LoVo (cell line): ENCODE measurements at regions not wholly inside any gene's neighbourhood (a gene's known extent, or its start where the extent isn't known, plus 50 kb on each side); places are given as distances from the start of the nearest gene placed in this dataset.

ENCODE experiments used
- DNase-seq: peaks from one replicate; pipeline ENCODE4 v3.0.0-alpha.2; 2016; ENCODE audit warnings: low spot score

DNA sequence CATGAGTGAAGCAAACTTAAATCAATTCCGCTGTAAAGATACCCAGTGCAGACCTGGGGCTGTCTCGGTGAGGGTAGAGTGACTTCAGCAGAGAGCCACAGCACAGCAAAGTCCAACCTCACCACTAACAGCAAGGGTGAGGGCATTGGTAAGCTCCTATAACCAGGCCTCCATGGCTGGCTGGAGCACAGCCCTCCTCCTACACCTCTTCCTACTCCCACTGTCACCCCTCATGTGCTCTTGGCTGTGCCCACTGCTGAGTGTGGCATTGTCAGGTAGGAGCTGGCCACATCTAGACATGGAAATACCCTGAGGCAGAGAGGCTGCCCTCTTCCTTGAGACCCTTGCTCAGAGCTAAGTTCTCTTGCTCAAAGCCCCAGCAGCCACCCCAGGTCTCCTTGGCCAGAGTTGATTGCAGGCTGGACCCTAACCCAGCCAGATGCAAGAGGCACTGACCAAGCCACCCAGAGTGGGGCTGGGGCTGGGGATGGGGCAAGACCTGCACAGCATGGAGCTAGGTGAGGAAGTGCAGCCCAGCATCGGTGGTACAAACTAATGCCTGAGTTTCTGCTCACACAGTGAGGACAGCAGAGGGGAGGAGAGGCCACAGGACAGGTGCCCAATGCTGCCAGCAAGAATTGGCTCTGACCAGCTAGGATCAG lies 77.6 kb upstream of the RAB6C start:
- DNase-seq: no peak

DNA sequence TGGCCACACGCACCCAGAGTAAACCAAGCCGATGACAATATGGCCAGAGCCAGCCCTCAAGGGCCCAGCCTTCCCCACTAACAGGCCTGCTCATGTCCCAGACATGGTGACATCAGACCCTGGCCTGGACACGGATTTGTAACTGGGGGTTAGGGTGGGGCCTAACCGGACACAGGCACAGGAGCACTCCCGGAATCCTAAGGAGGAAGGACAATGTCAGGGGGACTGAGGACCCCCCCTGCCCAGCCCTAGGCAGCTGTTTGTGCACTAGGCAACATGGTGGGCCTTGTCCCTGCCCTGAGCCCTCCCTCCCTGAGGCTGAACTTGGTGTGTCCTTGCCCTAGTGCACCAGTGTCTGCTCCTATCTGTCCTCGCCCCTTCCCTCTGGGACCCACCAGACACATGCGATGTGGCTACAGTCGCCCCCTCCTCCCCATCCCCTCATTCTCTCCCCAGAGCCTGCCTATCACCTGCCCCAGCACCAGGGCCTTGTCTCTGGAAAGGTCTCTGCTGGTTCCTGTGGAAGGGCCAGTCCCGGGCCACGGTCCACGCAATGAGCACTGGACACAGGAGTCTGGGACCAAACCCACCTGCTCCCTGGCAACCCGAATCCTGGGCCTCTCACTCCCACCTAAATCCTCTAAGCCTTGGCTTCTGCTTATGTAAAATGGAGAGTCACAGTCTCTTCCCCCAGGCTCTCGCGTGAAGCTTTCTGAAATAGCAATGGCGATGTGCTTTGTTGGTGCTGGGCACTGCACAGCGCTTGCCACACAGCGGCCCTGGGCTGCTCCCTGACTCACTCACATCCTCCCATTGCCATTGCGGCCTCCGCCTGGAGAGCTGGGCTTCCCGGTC lies 76.5 kb upstream of the RAB6C start:
- no peak for DNase-seq

DNA sequence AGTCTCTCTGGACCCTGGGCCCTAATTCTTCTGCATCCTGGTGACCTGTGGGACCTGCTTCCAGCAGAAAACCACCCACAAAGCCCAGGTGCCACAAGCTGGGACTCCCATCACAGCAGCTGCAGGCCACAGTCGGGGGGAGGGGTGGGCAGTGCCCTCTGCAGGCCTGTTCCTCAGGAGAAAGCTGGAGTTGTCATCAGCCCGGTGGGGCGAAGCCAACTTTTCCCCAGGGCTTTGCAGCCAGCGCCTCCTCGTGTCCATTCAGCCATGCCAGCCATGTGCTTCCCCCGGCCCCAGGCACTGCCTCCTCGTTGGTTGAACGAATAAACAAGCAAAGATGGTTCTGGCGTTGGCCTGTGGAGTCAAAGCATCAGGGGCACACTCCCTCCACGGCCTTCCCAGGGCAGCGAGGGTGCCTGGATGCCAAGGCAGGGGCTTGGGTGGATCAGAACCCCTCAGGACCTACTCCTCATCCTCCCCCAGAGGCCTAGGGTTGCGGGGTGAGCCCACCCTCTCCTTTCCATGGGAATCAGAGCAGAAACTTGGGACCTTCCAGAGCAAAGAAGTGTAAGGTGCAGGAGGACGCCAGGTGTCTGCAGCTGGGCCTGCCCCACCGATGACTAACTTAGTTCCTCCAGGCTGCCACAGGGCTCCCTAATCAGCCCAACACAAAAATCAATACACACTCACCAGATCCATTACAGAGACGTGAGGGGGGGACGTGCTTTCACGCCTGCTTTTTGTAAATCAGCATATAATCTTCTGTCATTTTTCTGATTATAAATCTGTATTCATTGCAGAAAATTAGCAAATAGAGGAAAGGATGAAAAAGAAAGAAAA lies 75.7 kb upstream of the RAB6C start:
- DNase-seq: no peak

DNA sequence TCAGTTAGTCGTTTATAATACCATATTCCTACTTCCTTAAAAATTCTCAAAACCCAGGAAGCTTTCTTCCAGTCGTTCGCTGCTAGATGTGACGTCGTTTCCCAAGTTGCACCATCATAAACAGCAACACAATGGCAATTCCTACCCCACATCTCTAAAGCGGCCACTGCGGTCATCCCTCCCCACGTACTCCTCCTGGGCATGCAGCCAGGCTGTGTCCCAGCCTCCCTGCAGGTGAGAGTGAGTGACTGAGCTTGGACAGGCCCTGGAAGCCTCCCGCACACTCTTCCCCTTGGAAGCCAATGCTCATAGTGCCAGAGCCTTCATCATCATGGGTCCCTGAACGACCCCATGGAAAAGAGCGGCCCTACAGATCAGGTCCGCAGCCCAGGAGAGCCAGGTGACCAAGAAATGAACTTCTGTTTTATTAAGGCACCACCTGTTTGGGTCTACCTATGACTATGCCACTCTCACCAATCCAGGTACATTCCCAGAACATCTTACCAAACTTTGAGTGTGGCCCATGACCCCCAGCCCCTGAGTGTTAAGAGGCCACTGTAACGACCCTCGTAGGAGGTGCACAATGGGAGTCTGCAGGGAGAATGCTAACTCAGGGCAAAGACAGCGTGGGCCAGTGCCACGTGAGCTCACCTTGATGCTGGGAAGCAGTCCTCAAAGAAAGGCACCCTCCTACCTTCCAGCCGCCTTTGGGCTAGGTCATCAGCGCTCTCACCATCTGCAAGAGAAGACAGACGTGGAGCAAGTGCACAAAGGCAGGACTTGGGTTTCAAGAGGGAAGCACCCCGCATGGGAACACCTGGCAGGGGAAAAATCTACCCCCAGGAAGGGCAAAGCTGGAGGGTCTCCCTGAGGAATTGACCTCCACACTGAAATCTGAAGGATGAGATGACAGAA lies 74.7 kb upstream of the RAB6C start:
- DNase-seq: no peak

DNA sequence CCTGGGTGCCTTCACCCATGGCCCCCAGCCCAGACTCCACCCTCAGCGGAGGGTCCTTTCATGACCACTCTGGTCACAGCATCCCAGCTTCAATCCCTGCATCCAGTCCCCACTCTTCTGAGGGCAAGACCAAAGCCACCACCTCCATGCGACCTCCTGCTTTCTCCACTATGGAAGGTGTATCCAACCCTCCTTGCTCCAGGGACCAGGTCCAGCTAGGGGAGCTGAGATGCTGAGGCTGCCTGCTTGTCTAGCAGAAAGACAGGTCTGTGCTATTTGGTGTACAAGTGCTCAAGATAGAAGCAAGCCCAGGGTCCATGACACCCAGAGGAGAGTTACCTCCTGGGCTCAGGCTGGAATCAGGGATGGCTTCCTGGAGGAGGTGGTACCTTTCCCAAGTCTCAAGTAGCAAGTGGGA lies 73.8 kb upstream of the RAB6C start:
- DNase-seq: no peak

DNA sequence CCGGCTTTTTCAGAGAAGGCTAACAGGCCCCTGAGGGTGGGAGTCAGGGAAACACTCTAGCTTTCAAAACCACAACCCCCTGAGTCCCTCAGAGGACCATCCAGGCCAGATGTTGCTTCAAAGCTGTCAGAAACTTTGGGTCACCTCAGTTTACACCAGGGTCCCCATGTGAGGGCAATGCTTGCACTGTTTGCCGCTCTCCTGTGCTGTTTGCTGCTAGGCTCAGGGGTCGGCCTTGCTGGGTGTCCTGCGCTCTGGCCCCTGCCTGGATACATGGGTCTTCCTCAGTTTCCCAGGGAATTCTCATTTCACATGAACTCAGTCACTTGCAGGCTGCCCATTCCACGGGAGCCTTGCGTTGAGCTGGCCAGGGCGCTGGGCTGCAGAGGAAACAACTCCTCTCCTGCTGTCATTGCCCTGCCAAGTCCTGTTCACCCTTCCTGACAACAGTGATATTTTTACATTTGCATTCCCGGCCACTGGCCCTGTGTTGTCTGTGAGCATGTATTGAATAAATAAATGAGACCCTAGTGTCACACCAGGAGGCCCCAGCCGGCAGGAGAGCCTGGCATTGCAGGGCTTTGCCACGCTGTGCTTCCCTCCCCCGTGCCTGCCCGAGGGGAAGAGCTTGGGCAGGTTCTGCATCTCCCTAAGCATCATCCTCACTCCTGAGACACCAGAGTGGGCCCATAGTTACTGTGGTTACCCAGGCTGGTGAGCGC lies 73.2 kb upstream of the RAB6C start:
- no peak for DNase-seq

DNA sequence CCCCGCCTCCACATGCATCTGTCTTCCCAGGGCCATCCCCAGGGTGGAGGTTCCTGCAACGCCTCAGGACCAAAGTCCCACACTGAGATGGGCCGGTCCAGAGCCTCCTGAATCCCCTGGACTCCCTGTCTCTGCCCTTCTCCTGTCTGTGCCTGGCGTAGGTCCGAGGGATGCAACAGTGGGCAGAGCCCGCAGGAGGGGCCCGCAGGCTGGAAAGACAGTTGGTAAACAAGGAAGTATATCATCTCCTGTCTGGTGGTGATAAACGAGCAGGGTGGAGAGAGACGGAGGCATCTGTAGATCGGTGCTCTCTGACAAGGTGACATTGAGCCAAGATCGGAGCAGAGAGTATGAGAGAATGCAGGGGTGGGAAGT lies 72.6 kb upstream of the RAB6C start:
- no peak for DNase-seq

DNA sequence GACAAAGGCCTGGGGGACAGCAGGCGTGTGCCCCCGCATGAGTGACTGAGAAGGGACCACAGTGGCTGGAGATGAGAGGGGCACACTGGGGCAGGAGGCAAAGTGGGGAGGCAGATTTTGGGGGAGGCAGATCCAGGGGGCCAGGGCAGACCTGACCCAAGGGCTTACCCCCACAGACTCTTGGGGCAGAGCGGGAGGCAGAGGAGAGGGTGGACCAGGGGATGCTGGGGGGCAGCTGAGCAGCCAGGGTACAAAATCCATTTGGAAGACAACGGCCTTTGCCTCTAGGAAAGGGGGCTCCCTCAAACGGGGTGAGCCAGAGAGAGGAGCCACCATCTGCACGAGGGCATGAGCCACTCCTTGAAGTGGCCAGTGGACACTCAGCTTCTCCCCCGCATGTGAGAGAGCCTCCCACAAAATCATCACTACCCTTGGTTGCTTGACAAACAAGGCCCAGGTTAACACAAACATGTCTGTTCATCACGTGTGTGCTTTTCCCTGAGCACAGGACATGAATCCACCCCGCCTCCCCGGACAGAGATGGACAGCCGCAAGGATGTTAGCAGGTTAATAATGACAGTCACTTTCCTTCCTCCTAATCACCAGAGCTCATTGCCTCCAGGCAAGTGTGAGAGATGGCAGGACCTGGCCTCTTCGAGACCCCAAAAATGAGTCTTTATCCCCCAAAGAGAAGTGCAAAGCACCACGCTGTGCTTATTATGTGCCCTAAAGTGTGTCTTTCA lies 72.0 kb upstream of the RAB6C start:
- DNase-seq: no peak

DNA sequence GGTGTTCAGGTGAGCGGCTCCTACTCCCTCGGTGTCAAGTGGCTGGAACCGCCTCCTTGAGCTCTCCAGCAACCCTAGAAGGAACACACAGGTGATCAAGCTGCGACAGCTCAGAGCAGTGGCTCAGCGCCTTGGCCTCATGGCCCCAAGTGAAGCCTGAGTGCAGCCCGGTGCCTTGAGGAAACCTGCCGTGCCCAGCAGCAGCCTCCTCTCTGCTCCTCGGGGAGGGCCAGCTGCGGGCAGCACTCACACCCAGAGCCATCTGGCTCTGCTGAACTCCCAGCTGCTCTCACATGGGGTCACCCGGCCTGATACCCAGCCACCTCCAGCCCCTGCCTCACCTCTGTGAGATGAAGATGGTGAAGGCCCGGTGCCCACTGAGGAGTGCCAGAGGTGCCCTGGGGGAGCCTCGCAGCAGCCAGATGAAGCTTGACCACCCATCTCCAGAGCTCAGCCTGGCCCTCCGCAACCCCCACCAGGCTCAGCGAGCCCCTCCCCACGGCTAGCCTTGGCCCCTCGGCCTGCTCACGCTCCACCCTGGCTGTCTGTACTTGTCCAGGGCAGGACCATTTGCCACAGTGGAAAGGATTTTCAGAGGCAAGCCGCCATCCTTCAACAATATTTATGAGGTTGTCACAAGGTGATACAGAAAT lies 70.6 kb upstream of the RAB6C start:
- no peak for DNase-seq

DNA sequence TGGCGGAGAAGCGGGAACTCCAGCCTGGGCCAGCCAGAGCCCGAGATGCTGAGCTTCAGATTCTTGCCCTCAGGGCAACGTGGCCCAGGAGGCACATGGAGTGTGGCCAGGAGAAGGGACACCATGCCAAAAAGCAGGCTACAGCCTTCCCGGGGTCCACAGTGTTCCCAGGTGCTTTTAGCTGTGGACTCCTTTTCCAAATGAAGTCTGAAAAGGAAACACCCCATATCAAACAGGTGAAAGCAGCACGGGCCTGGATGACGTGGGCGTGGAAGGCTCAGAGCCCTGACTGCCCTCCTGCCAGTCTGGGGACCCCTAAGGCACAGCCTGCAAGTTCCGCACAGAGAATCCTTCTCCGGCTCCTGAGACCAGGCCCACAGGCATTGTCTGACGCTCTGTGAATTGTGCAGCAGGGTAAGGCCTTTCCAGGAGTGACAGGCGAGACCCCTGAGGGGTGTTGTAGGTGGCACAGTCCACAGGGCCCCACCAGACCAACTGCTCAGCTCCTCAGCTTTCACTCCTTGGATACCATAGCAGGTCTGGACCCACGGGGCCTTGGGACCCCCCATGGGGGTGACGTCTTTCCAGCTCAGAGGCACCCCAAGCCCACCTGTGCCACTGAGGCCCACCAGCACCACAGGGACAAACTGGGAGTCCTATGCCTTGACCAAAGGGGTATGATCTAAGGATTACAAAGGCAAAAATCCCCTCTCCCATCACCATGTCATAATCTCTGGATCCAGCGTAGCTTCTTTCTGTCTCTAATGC lies 69.6 kb upstream of the RAB6C start:
- DNase-seq: no peak

DNA sequence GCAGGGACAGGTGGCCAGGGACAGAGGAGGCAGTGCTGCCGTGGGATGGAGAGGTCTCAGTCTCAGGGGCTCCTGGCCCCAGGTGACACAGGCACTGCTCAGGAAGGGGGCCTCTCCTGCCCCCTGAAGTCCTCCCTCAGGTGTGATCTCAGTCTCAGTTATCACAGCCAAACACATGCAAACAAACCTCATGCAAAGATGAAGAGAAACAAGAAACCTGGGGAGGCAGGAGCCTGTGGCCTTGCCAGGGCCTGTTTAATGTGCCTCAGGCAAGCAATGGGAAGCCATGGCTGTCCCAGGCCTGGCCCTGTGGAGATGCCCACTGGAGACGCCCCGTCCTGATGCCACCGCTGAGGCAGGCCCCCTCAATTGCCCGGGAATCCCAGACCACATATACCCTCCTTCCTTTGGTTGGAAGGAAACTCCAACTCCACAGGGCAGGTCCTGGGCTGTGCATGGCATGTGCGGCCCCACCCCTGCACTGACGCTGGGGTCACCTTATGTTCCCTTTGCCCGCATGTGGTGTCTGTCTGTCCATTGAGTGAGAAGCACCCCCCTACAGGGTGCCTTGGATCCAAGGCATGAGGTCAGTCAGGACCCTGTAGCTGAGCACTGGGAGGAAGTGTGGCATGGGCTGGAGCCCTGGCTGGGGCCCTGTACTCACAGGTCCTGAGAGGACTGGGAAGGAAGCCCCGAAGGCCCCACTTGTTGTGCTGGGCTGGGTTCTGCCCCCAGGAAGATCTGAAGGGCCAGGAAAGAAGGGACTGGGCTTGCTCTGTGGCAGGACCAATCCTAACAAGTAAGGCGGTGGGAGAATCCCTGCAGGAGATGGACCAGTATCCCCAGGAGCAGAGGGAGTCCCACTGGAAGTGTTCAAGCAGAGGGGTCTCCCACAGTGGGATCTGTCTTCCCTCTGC lies 68.8 kb upstream of the RAB6C start:
- no peak for DNase-seq

DNA sequence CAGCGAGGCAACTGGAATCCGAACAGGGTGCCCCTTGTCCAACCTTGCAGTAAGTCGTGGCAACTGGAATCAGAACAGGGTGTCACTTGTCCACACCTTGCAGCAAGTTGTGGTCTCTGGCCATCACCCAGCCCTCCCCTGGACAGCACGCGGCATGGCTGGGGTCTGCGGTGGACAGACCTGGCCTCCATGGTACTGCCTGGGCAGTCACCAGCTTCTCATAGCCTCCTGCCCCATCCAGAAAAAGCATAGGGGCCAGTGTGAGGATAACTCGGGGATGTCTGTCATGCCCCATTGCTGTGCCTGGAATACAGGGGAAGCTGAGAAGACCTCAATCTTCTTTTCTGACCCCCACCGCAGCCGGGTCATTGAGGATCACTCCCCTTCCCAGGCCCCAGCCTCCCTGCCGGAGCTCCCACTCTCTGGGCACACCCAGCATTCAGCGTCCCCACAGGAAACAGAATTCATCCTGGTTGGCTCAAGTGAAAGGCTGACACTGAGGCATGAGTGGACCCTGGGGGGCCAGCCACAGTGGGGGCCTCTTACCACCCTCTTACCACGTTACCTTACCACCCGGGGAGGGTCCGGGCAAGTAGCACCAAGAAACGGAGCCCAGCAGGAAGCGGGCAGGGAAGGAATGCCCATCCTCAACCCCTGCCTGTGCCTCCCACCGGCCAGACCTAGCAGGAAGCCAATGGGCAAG lies 68.0 kb upstream of the RAB6C start:
- DNase-seq: no peak

DNA sequence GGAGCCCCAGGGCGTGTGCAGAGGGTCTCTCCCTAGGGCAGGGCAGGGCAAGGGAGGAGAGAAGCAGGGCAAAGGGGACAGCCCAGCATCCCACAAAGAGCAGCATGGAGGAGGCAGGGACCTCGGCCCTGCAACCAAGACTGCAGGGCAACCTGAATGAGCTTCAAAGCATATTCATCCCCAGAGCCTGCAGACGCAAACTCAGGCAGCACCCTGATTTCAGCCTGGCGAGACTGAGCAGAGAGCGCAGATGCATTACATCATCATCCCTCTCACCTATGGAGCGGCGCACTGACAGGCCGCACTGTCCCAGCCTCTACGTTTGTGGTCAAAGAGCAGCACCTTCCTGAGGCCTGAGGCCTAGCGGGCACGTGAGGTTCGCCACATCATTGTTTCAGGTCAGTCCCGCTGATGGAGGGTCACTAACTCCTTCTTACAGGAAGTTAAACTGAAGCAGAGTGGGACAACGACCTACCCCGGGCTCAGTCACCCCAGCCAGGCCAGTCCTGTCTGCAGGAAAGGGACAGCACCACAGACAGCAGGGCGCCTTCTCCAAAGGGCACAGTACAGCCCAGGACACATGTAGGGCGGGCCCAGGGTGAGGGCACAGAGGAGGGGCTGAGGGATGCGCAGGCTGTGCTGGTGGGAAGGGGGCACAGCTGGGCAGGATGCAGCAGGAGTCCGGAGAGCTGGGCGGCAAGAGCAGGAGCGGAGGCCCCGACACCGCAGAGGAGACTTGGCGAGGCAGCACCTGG lies 67.2 kb upstream of the RAB6C start:
- no peak for DNase-seq

DNA sequence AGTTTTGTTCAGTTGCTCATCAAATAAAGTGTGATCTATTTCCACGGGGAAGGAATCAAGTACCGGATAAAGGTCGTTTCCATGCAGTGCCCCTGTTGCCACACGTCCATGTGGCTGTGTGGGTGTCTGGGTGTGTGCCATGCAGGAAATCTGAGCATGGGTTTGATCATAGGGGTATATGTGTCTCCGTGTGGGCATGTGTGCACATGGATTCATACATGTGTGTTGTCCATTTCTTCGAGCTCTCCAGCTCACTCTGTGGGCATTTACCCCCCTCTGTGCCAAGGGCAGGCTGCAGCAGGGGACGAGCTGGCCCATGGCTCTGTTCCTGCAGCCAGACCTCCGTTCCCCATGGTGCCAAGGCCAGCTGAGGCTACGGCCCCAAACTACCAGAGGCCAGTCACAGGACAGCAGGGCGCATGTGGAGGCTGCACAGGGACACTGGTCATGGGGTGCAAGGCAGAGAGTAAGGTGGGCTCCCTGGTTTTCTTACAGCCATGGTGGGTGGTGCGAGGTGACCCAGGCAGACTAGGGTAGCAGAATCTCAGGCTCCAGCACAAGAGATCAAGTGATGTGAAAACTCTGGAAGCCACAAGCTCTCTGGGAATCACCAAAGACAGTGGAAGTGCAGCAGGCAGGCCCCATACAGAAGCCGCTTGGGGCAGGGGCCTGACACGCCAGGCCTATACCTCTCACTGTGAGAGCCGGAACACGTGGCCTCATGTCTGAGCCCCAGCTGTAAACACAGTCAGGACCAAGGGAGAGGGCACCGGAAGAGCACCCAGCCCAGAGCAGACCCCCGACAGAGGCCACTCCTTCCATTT lies 66.4 kb upstream of the RAB6C start:
- DNase-seq: no peak

DNA sequence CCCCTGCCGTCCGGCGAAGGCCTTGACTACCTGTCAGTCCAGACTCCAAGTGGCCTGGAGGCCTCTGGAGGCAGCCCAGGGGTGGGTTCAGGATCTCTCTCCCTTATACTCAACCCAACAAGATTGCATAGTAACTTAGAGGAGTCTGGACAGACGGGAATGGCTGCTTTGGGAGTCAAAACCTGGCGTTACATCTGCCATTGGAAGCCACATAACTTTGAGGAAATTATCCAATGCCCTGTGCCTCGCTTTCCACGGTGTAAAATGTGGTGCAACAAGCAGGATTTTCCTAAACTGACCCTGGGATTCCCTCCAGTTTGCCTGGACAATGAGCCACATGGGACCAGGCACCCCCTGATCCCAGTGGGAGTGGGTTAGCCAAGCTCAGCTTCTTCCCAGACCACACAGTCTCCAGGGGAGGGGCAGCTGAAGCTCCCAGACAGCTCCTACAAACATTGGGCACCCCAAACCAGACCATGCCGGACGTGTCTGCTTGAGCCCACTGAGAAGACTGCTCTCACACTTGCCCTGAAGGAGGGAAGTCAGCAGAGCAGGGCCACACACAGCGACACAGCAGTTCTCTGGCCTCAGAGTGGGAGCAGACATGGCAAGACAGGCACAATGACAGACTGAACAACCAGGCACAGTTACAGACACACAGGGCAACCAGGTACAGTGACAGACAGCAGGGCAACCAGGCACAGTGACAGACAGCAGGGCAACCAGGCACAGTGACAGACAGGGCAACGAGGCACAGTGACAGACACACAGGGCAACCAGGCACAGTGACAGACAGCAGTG lies 65.6 kb upstream of the RAB6C start:
- DNase-seq: no peak
